GM18867 (cell line): ENCODE measurements at regions not wholly inside any gene's neighbourhood (a gene's known extent, or its start where the extent isn't known, plus 50 kb on each side); places are given as distances from the start of the nearest gene placed in this dataset.
A peak's percentile ranks its signal among the peaks of the same experiment; 100 is the strongest.

Experiments used
- ATAC-seq: cut with Tn5 transposase; IDR thresholded peaks from one replicate; pipeline ENCODE4 v1.9.1; 2021; ENCODE audit warnings: mild to moderate bottlenecking, moderate library complexity; ENCODE audit not compliant: unreplicated experiment

- no peak for ATAC-seq
Observed at GRCh38 chr5:161042443-161042842, 190.4 kb upstream of the ATP10B start.

- no peak for ATAC-seq
Observed at GRCh38 chr5:161040818-161041217, 188.8 kb upstream of the ATP10B start.

GRCh38 chr5:161036296-161036695 lies 184.3 kb upstream of the ATP10B start:
- no peak for ATAC-seq

GRCh38 chr5:161034451-161034850 lies 182.4 kb upstream of the ATP10B start:
- ATAC-seq, result no peak

GRCh38 chr5:161030229-161030628 lies 178.2 kb upstream of the ATP10B start:
- no peak for ATAC-seq

GRCh38 chr5:161027763-161028162 lies 175.8 kb upstream of the ATP10B start:
- ATAC-seq, result no peak

- ATAC-seq, result no peak
Observed at GRCh38 chr5:161023551-161023950, 171.5 kb upstream of the ATP10B start.

GRCh38 chr5:161022151-161022550 lies 170.1 kb upstream of the ATP10B start:
- peak; percentile 40 for ATAC-seq

GRCh38 chr5:161009817-161010216 lies 157.8 kb upstream of the ATP10B start:
- no peak for ATAC-seq

- no peak for ATAC-seq
Observed at GRCh38 chr5:161009194-161009593, 157.2 kb upstream of the ATP10B start.

GRCh38 chr5:161007879-161008278 lies 155.9 kb upstream of the ATP10B start:
- ATAC-seq, result no peak

- no peak for ATAC-seq
Observed at GRCh38 chr5:161002571-161003074, 150.6 kb upstream of the ATP10B start.

GRCh38 chr5:161001604-161002003 lies 149.6 kb upstream of the ATP10B start:
- ATAC-seq, result peak; percentile 94

GRCh38 chr5:161001142-161001541 lies 149.1 kb upstream of the ATP10B start:
- peak; percentile 66 for ATAC-seq

- no peak for ATAC-seq
Observed at GRCh38 chr5:160991205-160991604, 139.2 kb upstream of the ATP10B start.

- ATAC-seq, result peak; percentile 49
Observed at GRCh38 chr5:160979385-160979784, 127.4 kb upstream of the ATP10B start.

GRCh38 chr5:160978944-160979343 lies 126.9 kb upstream of the ATP10B start:
- peak; percentile 86 for ATAC-seq

- no peak for ATAC-seq
Observed at GRCh38 chr5:160976181-160976580, 124.2 kb upstream of the ATP10B start.

- ATAC-seq, result peak; percentile 64
Observed at GRCh38 chr5:160970605-160971191, 118.7 kb upstream of the ATP10B start.

- no peak for ATAC-seq
Observed at GRCh38 chr5:160969645-160970044, 117.6 kb upstream of the ATP10B start.

- ATAC-seq, result no peak
Observed at GRCh38 chr5:160968480-160968879, 116.5 kb upstream of the ATP10B start.

- no peak for ATAC-seq
Observed at GRCh38 chr5:160966921-160967320, 114.9 kb upstream of the ATP10B start.

GRCh38 chr5:160961761-160962160 lies 109.8 kb upstream of the ATP10B start:
- ATAC-seq, result no peak
